SJSA1 (cell line): ENCODE measurements at regions not wholly inside any gene's neighbourhood (a gene's known extent, or its start where the extent isn't known, plus 50 kb on each side); places are given as distances from the start of the nearest gene placed in this dataset.

Experiments
- DNase-seq, 2 experiments: peaks; one replicate each; pipeline ENCODE4 v3.0.0-alpha.2; 2015 to 2020; ENCODE audit warnings: low spot score in 2 of 2, low read depth in 1 of 2
- H3K27ac ChIP-seq: fragments of 250-450 bp; sonication (Bioruptor Pico); 2 replicates; pipeline ENCODE4 v1.5.1; 2020; ENCODE audit warnings: mild to moderate bottlenecking, moderate library complexity
- H3K27me3 ChIP-seq: fragments of 250-450 bp; sonication (Bioruptor Pico); replicated peaks from 2 replicates; pipeline ENCODE4 v1.5.1; 2020; ENCODE audit warnings: mild to moderate bottlenecking, moderate library complexity
- H3K36me3 ChIP-seq: fragments of 250-450 bp; sonication (Bioruptor Pico); 2 replicates; pipeline ENCODE4 v1.5.1; 2020; ENCODE audit warnings: mild to moderate bottlenecking
- H3K4me1 ChIP-seq: fragments of 250-450 bp; sonication (Bioruptor Pico); replicated peaks from 2 replicates; pipeline ENCODE4 v1.6.1; 2021; ENCODE audit warnings: mild to moderate bottlenecking
- H3K4me3 ChIP-seq: fragments of 250-450 bp; sonication (Bioruptor Pico); 2 replicates; pipeline ENCODE4 v1.5.1; 2020; ENCODE audit warnings: mild to moderate bottlenecking
- H3K9me3 ChIP-seq: fragments of 250-450 bp; sonication (Bioruptor Pico); replicated peaks from 2 replicates; pipeline ENCODE4 v1.5.1; 2020; ENCODE audit warnings: mild to moderate bottlenecking

- no peak for DNase-seq
- Histone ChIP-seq H3K9me3 (no peaks in the 10 kb centered on the region), H3K4me1 (no peaks in the 10 kb centered on the region), H3K36me3 (no peaks in the 10 kb centered on the region), H3K27me3 (0 out of 2 replicates have a peak, but pooled peaks cover 6% of the 10 kb centered on the region), H3K27ac (no peak overlapping the region), H3K4me3 (no peak overlapping the region)
These were observed 119.2 kb upstream of the IPO5 start for GRCh38 chr13:97834250-97834649.

- H3K36me3 ChIP-seq = no peaks in the 10 kb centered on the region
- DNase-seq = no peak
- H3K27ac ChIP-seq = no peak overlapping the region
- H3K4me3 ChIP-seq = no peak overlapping the region
- peaks cover 12% of the 10 kb centered on the region; the same call in 1 of the 2 replicates for H3K27me3 ChIP-seq
- H3K4me1 ChIP-seq = no peaks in the 10 kb centered on the region
- no peaks in the 10 kb centered on the region for H3K9me3 ChIP-seq
These were observed 110.3 kb upstream of the IPO5 start for GRCh38 chr13:97843189-97843588.

- no peak for DNase-seq
- no peak overlapping the region for H3K4me3 ChIP-seq
These were observed 109.3 kb upstream of the IPO5 start for GRCh38 chr13:97844151-97844550.

GRCh38 chr13:97848886-97849285 lies 104.6 kb upstream of the IPO5 start:
- H3K27me3 ChIP-seq = no peaks in the 10 kb centered on the region
- peaks cover 8% of the 10 kb centered on the region for H3K4me1 ChIP-seq
- H3K36me3 ChIP-seq = no peaks in the 10 kb centered on the region
- H3K27ac ChIP-seq = no peak overlapping the region
- H3K9me3 ChIP-seq = no peaks in the 10 kb centered on the region
- DNase-seq = no peak
- H3K4me3 ChIP-seq = no peak overlapping the region

More at GRCh38 chr13:97844151-97844550, 109.3 kb upstream of the IPO5 start:
- H3K9me3 ChIP-seq = no peaks in the 10 kb centered on the region
- H3K27me3 ChIP-seq = peaks cover 12% of the 10 kb centered on the region; the same call in 1 of the 2 replicates
- H3K36me3 ChIP-seq = no peaks in the 10 kb centered on the region
- no peaks in the 10 kb centered on the region for H3K4me1 ChIP-seq
- no peak overlapping the region for H3K27ac ChIP-seq

- Histone ChIP-seq H3K9me3 (no peaks in the 10 kb centered on the region), H3K27ac (no peak overlapping the region), H3K4me3 (no peak overlapping the region), H3K27me3 (no peaks in the 10 kb centered on the region), H3K36me3 (no peaks in the 10 kb centered on the region), H3K4me1 (peaks cover 12% of the 10 kb centered on the region)
- peak in 1 of 2 experiments; percentile 5 for DNase-seq
These were observed 104.2 kb upstream of the IPO5 start for GRCh38 chr13:97849305-97849704.

GRCh38 chr13:97851269-97851668 lies 102.2 kb upstream of the IPO5 start:
- H3K4me1 ChIP-seq = peaks cover 17% of the 10 kb centered on the region
- no peaks in the 10 kb centered on the region for H3K9me3 ChIP-seq
- no peaks in the 10 kb centered on the region for H3K27me3 ChIP-seq
- H3K36me3 ChIP-seq = no peaks in the 10 kb centered on the region
- H3K4me3 ChIP-seq = no peak overlapping the region
- no peak for DNase-seq
- H3K27ac ChIP-seq = no peak overlapping the region

GRCh38 chr13:97852181-97852874 lies 101.1 kb upstream of the IPO5 start:
- Histone ChIP-seq H3K4me3 (no peak overlapping the region), H3K27ac (no peak overlapping the region)

GRCh38 chr13:97853550-97853949 lies 99.9 kb upstream of the IPO5 start:
- H3K4me3 ChIP-seq = no peak overlapping the region
- H3K27ac ChIP-seq = no peak overlapping the region
- H3K9me3 ChIP-seq = no peaks in the 10 kb centered on the region
- no peaks in the 10 kb centered on the region for H3K36me3 ChIP-seq
- peak in 1 of 2 experiments; percentile 3 for DNase-seq
- no peaks in the 10 kb centered on the region for H3K27me3 ChIP-seq
- peaks cover 17% of the 10 kb centered on the region for H3K4me1 ChIP-seq

More at GRCh38 chr13:97852181-97852874, 101.1 kb upstream of the IPO5 start:
- no peaks in the 10 kb centered on the region for H3K9me3 ChIP-seq
- peaks cover 17% of the 10 kb centered on the region for H3K4me1 ChIP-seq
- no peaks in the 10 kb centered on the region for H3K36me3 ChIP-seq
- no peaks in the 10 kb centered on the region for H3K27me3 ChIP-seq
- no peak for DNase-seq

- H3K4me1 ChIP-seq = peaks cover 17% of the 10 kb centered on the region
- H3K36me3 ChIP-seq = no peaks in the 10 kb centered on the region
- H3K9me3 ChIP-seq = no peaks in the 10 kb centered on the region
- peak; percentile 48 to 60 for DNase-seq
- H3K27ac ChIP-seq = no peak overlapping the region
- no peak overlapping the region for H3K4me3 ChIP-seq
- H3K27me3 ChIP-seq = no peaks in the 10 kb centered on the region
These were observed 97.7 kb upstream of the IPO5 start for GRCh38 chr13:97855570-97856303.

GRCh38 chr13:97856304-97856675 lies 97.2 kb upstream of the IPO5 start:
- no peak for DNase-seq
- Histone ChIP-seq H3K36me3 (no peaks in the 10 kb centered on the region), H3K4me1 (peaks cover 17% of the 10 kb centered on the region), H3K4me3 (no peak overlapping the region), H3K27ac (no peak overlapping the region), H3K27me3 (no peaks in the 10 kb centered on the region), H3K9me3 (no peaks in the 10 kb centered on the region)

- H3K27me3 ChIP-seq = no peaks in the 10 kb centered on the region
- DNase-seq = no peak
- no peak overlapping the region for H3K4me3 ChIP-seq
- H3K27ac ChIP-seq = no peak overlapping the region
- H3K9me3 ChIP-seq = no peaks in the 10 kb centered on the region
- H3K4me1 ChIP-seq = peaks cover 17% of the 10 kb centered on the region
- H3K36me3 ChIP-seq = no peaks in the 10 kb centered on the region
These were observed 95.3 kb upstream of the IPO5 start for GRCh38 chr13:97858161-97858560.

GRCh38 chr13:97866346-97866745 lies 87.1 kb upstream of the IPO5 start:
- H3K4me1 ChIP-seq = no peaks in the 10 kb centered on the region
- no peaks in the 10 kb centered on the region for H3K27me3 ChIP-seq
- no peaks in the 10 kb centered on the region for H3K36me3 ChIP-seq
- no peaks in the 10 kb centered on the region for H3K9me3 ChIP-seq
- H3K27ac ChIP-seq = no peak overlapping the region
- no peak for DNase-seq
- H3K4me3 ChIP-seq = no peak overlapping the region

GRCh38 chr13:97866751-97867150 lies 86.7 kb upstream of the IPO5 start:
- Histone ChIP-seq H3K9me3 (no peaks in the 10 kb centered on the region), H3K4me3 (no peak overlapping the region), H3K4me1 (no peaks in the 10 kb centered on the region), H3K36me3 (no peaks in the 10 kb centered on the region), H3K27ac (no peak overlapping the region), H3K27me3 (no peaks in the 10 kb centered on the region)
- DNase-seq = no peak

- Histone ChIP-seq H3K36me3 (no peaks in the 10 kb centered on the region), H3K27me3 (no peaks in the 10 kb centered on the region), H3K27ac (no peak overlapping the region), H3K4me3 (no peak overlapping the region), H3K9me3 (no peaks in the 10 kb centered on the region), H3K4me1 (peaks cover 9% of the 10 kb centered on the region)
- no peak for DNase-seq
These were observed 80.1 kb upstream of the IPO5 start for GRCh38 chr13:97873398-97873797.
